NCI-H2227 (cell line): ENCODE measurements at regions not wholly inside any gene's neighbourhood (a gene's known extent, or its start where the extent isn't known, plus 50 kb on each side); places are given as distances from the start of the nearest gene placed in this dataset.
"Not testable (repeated sequence)": the region's sequence is repeated elsewhere in the genome, so short reads cannot be mapped to it uniquely, and the experiment has no call there.

Experiments used
- DNase-seq: peaks from one replicate; lab custom pipeline; 2025; ENCODE audit not compliant: unreplicated experiment; lab: John Stamatoyannopoulos, UW

DNA sequence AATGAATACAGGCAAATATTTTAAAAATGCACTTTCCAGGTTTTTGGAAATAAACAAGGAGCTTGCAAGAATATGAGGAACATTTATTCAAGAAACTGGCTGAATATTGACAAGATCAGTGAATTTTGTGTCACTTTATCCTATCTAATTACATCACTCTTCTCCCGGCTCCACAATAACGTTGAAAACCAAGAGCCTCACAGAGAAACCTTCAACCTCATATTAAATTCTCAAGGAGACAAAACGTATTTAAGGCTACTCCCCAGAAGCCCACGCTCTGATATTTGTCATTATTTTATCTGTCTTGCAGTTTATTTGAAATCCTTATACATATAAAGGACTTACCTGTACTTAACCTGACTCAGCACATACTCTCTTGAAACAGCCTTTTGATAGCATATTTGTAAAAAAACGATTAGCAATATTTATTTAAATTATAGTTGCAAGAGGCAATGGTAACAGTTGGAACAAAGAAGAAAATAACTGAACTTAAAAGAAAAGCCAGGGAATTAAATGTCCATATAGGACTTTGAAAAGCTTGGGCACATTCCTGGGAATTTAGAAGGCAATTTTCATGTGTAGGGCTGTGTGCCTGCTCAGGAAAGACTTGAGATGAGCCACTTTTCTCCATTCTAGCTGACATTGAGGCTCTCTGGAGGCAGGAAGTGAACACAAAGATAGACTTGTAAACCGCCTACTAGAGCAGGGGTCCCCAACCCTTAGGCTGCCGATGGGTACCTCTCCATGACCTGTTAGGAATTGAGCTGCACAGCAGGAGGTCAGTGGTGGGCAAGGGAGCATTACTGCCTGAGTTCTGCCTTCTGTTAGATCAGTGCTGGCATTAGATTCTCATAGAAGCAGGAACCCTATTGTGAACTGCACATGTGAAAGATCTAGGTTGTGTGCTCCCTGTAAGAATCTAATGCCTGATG lies 636.4 kb downstream of the SLC16A7 start:
- no peak for DNase-seq

DNA sequence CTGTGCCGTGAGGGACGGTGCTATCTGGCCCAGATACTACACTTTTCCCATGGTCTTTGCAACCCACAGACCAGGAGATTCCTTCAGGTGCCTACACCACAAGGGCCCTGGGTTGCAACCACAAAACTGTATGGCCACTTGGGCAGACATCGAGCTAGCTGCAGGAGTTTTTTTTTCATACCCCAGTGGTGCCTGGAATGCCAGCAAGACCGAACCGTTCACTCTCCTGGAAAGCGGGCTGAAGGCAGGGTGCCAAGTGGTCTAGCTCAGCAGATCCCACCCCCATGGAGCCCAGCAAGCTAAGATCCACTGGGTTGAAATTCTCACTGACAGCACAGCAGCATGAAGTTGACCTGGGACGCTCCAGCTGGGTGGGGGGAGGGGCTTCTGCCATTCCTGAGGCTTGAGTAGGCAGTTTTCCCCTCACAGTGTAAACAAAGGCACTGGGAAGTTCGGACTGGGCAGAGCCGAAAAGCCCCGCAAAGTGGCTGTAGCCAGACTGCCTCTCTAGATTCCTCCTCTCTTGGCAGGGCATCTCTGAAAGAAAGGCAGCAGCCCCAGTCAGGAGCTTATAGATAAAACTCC lies 638.9 kb downstream of the SLC16A7 start:
- not testable (repeated sequence) for DNase-seq

DNA sequence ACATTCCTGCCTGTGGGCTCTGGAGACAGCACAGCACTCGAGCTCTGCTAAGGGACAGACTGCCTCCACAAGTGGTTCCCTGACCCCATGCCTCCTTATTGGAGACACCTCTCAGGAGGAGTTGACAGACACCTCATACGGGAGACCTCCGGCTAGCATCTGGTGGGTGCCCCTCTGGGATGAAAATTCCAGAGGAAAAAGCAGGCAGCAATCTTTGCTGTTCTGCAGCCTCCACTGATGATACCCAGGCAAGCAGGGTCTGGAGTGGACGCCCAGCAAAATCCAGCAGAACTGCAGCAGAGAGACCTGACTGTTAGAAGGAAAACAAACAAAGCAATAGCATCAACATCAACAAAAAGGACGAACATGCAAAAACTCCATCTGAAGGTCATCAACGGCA lies 639.4 kb downstream of the SLC16A7 start:
- no peak for DNase-seq

DNA sequence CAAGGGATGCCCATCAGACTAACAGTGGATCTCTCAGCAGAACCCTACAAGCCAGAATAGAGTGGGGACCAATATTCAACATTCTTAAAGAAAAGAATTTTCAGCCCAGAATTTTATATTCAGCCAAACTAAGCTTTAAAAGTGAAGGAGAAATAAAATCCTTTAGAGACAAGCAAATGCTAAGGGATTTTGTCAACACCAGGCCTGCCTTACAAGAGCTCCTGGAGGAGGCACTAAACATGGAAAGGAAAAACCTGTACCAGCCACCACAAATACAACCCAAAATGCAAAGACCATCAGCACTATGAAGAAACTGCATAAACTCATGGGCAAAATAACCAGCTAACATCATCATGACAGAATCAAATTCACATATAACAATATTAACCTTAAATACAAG lies 640.6 kb downstream of the SLC16A7 start:
- DNase-seq, result not testable (repeated sequence)

DNA sequence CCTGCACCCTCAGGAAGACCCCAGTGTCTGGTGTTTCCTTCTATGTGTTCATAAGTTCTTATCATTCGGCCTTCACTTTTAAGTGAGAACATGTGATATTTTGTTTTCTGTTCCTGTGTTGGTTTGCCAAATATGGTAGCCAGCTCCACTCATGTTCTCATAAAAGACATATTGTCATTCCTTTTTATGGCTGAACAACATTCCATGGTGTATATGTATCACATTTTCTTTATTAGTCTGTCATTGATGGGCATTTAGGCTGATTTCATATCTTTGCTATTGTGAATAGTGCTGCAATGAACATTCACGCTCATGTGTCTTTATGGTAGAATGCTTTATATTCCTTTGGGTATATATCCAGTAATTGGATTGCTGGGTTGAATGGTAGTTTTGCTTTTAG lies 645.1 kb downstream of the SLC16A7 start:
- no peak for DNase-seq

DNA sequence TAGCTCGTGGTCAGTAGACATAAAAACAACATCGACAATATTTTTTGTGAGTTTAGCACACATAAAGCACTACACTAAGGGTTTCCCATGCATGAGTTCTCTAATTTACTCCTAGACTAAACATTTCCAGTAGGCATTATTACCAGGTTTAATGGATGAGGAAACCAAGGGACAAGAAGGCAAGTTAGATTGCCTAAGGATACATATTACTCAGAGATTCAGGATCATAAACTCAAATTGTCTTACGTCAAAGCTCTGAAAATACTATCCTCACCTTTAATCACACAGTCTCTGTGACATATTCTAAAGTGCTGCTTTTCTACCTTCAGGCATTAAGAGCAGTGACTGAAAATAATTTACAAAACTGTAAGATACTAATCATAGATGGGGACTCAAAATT lies 655.3 kb downstream of the SLC16A7 start:
- no peak for DNase-seq

DNA sequence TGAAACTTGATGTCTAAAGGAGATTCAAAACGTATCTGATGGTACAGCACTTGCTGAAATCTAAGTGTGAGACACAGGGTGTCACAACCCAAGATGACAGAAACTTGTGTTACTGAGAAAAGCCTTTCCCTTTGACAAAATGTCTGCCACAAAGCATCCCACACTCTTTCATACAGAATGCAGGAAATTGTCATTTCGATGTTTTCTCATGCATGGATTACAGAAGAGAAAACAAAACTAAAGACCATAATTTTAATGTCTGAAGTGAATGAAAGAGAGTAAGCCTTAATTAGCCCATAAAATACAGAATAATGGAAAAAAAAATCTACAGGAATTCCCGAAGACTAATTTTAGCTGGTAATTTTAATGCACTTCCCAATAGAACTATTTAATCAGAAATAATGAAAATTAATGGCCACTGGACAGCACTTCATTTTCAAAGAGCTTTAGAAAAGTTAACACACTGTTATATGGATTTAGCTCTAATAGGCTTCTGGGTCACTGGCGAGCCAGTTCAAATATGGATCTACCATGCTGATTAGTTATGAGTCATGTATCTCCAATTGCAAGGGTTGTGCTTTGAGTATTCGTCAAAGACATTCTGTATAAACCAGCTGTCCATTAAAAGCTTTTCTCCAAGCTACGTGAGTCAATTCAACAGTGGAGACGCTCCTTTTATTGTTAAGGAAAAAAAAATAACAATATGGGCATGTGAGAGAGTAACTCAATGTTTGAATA lies 656.7 kb downstream of the SLC16A7 start:
- no peak for DNase-seq

DNA sequence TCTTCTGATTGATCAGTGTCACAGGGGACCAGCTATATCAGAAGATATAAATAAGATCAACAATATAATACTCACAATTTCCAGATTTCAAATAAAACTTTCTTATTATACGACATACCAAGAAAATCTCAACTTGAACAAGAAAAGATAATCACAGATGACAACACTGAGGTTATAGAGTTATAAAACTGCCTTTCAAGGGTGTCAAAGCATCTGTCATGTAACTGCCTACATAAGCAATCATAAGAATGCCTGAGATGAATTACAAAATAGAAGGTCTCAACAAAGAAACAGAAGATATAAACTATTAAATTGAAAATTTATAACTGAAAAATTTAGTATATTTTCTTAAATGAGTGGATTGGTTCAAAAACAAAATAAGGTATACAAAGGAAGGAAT lies 659.2 kb downstream of the SLC16A7 start:
- DNase-seq, result no peak

DNA sequence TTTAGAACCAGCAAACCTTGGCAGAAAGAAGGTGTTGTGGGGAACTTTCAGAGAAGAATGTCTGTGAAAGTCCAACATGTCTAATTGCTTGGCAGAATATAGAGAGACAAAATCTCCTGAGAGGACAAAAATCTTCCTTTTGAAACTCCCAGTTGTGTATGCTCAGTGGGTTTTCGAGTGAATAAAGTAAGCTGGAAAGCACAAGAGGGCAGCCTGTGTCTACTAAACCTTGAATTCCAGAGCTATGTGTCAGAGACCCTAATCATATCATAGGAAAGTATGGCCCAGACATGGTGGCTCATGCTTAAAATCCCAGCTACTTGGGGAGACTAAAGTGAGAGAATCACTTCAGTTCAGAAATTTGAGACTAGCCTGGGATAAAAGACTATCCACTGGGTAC lies 661.2 kb downstream of the SLC16A7 start:
- DNase-seq, result no peak

DNA sequence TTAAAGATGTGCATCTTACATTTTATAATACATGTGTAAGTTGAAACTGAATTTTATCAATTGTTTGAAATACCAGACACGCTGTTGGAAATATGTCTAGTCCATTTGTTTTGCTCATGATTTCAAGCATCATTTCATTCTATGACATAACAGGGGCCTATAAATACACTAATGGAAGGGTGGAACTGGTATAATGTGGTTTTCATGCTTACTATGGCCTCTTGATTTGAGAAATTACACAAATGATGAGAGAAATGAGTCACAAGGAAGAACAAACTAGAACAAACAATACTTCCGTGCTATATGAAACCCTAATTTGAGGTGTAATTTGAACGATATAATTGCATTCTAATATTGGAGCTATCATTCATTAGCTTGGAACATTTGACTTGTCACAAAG lies 663.4 kb downstream of the SLC16A7 start:
- DNase-seq, result no peak

DNA sequence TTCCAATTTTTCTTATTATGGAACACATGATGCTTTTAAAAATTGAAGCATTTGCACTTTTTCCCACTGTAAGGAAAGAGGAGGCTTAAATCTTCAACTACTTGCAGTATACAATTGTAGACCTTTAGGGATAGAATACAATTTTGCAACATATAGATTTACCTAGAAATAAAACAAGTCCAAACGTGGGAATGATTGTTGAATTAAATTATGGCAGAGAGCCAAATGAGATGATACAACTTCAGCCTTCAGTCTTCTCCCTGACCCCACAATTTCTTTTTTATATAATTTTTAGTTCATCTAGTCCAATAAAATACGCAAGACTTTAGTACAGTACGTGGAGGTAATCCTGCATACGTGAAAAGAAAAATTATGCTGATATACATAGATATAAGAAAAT lies 666.5 kb downstream of the SLC16A7 start:
- no peak for DNase-seq

DNA sequence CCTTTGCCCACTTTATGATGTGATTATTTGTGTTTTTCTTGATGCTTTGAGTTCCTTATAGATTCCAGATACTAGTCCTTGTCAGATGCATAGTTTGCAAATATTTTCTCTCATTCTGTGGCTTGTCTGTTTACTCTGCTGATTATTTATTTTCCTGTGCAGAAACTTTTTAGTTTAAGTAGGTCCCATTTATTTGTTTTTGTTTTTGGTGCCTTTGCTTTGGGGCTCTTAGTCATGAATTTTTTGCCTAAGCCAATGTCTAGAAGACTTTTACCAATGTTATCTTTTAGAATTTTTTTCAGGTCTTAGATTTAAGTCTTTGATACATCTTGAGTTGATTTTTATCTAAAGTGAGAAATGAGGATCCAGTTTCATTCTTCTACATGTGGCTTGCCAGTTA lies 667.3 kb downstream of the SLC16A7 start:
- no peak for DNase-seq

DNA sequence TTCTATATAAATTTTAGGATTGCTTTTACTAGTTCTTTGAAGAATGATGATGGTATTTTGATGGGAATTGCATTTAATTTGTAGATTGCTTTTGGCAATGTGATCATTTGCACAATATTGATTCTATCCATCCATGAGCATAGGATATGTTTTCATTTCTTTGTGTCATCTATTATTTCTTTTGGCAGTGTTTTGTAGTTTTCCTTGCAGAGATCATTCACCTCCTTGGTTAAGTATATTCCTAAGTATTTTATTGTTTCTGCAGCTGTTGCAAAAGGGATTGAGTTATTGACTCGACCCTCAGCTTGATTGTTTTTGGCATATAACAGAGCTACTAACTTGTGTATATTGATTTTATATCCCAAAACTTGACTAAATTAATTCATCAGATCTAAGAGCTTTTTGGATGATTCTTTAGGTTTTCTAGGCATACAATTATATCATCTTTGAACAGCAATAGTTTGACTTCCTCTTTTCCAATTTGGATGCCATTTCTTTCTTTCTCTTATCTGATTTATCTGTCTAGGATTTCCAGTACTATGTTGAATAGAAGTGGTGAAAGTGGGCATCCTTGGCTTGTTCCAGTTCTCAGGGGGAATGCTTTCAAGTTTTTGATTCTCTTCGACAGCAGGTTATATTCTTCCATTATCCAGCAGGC lies 668.1 kb downstream of the SLC16A7 start:
- no peak for DNase-seq

DNA sequence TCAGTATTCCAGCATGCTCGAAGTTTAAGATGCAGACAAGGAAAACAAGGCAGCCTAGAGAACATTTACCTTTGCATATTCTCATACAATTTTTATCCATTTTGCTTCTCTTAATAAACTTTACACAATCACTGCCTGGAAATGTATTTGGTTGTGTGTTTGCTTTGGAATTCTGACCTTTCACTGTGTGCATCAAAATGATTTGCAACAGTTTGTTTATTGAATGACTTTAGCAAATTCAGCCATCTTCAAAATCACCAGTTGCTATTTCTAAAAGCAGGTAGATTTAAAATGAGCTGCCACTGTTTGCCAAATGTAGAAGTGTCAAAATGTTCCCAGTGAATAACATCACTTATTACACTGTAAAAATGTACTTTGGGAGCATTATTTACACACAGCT lies 669.9 kb downstream of the SLC16A7 start:
- DNase-seq, result no peak

DNA sequence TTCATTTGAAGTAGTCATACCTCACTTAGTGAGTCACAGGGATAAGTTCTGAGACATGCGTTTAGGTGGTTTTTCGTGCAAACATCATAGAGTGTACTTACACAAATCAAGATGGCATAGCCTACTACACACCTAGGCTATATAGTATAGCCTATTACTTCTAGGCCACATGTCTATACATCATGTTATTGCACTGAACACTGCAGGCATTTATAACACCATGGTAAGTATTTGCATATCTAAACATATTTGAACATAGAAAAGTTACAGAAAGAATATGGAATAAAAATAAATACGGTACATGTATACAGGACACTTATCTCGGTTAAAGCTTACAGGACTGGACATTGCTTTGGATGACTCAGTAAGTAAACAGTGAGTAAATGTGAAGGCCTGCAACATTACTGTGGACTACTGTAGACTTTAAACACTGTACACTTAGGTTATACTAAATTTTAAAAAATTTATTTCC lies 670.6 kb downstream of the SLC16A7 start:
- no peak for DNase-seq

DNA sequence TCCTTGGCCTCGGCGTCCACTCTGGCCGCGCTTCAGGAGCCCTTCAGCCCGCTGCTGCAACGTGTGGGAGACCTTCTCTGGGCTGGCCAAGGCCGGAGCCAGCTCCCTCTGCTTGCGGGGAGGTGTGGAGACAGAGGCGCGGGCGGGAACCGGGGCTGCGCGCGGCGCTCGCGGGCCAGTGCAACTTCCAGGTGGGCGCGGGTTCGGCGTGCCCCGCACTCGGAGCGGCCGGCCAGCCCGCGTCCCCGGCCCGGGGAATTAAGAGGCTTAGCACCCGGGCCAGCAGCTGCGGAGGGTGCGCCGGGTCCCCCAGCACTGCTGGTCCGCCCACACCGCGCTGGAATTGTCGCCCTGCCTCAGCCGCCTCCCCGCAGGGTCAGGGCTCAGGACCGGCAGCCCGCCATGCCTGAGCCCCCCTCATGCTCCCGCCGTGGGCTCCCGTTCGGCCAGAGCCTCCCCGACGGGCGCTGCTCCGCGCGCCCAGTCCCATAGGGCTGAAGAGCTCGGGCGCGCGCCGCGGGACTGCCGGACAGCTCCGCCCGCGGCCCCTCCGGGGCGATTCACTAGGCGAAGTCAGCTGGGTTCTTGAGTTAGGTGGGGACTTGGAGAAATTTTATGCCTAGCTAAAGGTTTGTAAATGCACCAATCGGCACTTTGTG lies 673.9 kb downstream of the SLC16A7 start:
- no peak for DNase-seq

DNA sequence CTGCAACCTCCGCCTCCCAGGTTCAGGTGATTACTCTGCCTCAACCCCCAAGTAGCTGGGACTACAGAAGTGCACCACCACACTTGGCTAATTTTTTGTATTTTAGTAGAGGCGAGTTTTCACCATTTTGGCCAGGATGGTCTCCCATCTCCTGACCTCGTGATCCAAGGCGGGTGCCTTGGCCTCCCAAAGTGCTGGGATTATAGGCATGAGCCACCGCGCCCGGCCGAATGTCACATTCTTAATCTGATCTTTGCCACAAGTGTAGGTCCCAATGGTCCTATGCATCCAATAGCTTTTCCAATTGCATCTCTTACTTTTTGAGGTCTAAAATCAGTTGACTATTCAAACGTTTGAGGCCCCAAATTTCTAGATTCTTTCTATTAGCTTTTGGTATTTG lies 676.0 kb downstream of the SLC16A7 start:
- DNase-seq, result no peak

DNA sequence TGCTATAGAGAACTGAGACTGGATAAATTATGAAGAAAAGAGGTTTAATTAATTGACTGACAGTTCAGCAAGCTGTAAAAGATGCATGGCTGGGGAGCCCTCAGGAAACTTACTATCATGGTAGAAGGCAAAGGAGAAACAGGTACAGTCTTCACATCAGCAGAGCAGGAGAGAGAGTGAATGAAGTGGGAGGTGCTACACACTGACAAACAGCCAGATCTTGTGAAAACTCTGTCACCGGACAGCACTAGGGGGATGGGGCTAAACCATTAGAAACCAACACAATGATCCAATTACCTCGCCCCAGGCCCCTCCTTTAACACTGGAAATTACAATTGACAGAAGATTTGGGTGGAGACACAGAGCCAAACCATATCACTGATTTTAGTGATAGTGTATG lies 682.4 kb downstream of the SLC16A7 start:
- no peak for DNase-seq

DNA sequence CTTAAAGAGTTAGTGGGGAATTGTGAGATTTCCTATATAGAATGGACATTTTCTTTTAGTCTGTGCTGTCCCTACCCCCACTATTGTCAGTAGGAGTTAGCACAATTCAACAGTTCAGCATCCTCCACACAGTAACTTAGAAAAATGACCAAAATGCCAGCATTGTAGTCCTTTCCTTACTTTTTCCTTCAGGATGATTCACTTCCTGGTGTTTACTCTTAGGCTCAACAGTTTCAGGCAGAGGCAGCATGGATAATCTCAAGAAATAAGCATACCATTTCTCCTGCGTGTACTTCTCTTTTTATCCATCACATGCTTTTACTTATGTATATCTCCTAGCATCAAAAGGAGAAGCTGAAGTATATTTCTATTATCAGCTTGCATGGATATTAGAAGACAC lies 683.4 kb downstream of the SLC16A7 start:
- no peak for DNase-seq

DNA sequence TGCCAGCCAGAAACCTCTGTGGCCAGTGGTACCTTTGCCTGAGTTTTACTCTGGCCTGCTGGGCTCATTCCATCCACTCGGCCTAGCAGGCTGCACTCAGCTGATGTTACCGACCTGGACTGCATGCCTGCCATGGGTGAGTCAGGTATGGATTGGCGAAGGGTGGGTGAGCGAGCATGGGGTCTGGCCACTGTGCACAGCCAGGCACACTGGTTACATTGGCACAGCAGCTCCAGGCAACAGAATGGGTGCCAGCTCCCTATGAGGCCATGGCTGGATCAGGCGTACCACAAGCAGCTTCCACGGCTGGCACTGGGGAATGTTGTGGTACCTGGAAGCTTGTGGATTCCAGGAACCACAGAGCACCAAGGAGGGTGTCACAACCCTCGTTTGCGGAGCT lies 685.7 kb downstream of the SLC16A7 start:
- no peak for DNase-seq

DNA sequence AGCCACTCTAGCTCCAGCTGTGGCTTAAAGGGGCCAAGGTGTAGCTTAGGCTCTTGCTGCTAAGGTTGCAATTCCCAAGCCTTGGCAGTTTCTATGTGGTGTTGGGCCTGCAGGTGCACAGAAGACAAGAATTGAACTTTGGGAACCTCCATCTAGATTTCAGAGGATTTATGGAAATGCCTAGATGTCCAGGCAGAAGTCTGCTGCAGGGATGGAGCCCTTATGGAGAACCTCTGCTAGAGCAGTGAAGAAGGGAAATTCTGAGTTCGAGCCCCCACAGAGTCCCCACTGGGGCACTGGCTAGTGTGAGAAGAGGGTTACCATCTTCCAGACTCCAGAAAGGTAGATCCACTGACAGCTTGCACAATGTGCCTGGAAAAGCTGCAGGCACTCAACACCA lies 694.7 kb downstream of the SLC16A7 start:
- no peak for DNase-seq
